DMS53 (cell line): ENCODE measurements at regions not wholly inside any gene's neighbourhood (a gene's known extent, or its start where the extent isn't known, plus 50 kb on each side); places are given as distances from the start of the nearest gene placed in this dataset.
"Not testable (repeated sequence)": the region's sequence is repeated elsewhere in the genome, so short reads cannot be mapped to it uniquely, and the experiment has no call there.

ENCODE experiments used
- DNase-seq: peaks from one replicate; lab custom pipeline; 2025; lab: John Stamatoyannopoulos, UW

DNA sequence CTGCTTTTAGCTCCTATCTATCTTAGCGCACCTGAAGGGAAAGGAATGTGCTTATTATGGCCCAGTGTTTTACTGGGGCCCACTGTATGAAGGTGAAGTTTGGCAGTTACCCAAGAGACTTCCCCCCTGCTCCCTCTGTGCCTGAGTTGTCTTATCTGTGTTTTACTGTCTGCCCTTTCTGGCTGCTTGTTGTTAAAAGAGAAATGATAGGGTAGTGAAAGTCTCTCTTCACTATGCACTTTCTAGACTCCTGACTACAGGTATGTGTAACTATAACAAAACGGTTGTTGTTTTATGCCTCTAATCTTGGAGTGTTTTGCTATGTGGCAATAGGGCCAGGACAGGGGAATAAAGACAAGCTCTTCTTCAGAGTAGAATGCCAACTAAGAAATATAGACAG lies 326.9 kb downstream of the KIF20B start:
- no peak for DNase-seq

DNA sequence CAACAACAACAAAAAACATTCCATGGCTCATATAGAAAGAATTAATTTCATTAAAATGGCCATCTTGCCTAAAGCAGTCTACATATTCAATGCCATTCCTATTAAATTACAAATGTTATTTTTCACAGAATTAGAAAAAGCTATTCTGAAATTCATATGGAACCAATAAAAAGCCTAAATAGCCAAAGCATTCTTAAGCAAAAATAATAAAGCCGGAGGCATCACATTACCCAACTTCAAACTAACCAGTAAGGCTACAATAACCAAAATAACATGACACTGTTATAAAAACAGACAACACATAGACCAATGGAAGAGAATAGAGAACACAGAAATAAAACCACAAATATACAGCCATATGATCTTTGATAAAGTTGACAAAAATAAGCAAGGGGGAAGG lies 330.4 kb downstream of the KIF20B start:
- DNase-seq: no peak

GRCh38 chr10:90032519-90032918 lies 331.1 kb downstream of the KIF20B start:
- no peak for DNase-seq

DNA sequence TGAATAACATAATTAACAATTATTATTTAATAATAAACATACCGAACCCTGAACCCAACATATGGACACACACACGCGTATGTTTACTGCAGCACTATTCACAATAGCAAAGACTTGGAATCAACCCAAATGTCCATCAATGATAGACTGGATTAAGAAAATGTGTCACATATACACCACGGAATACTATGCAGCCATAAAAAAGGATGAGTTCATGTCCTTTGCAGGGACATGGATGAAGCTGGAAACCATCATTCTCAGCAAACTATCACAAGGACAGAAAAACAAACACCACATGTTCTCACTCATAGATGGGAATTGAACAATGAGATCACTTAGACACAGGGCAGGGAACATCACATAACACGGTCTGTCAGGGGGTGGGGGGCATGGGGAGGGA lies 333.5 kb downstream of the KIF20B start:
- DNase-seq: not testable (repeated sequence)

DNA sequence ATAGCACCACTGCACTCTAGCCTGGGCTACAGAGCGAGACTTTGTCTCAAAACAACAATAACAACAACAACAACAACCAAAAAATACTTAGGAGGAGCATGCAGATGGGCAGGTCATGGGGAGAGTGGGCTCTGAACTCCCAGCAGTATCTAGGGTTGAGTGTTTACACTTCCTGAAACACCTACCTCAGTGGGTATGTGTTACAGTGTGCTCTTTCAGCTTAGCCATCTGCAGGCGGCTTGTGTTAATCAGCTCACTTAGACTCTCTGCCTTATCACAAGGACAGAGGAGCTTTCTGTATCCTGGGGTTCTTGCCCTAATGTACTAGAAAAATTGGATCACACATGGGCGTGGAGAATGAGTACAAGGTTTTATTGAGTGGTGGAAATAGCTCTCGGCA lies 340.2 kb downstream of the KIF20B start:
- no peak for DNase-seq

GRCh38 chr10:90042075-90042474 lies 340.7 kb downstream of the KIF20B start:
- no peak for DNase-seq

DNA sequence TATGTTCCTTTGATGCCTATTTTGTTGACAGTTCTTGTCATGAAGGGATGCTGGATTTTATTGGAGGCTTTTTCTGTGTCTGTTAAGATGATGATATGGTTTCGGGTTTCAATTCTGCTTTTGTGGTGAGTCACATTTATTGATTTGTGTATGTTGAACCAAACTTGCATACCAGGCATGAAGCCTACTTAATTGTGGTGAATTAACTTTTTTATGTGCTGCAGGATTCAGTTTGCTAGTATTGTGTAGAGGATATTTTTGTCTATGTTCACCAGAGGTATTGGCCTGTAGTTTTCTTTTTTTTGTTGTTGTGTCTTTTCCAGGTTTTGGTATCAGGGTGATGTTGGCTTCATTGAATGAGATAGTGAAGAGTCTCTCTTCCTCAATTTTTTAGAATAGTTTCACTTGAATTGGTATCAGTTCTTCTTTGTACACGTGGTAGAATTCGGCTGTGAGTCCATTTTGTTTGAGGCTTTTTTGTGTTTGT lies 345.9 kb downstream of the KIF20B start:
- DNase-seq: peak; percentile 43

DNA sequence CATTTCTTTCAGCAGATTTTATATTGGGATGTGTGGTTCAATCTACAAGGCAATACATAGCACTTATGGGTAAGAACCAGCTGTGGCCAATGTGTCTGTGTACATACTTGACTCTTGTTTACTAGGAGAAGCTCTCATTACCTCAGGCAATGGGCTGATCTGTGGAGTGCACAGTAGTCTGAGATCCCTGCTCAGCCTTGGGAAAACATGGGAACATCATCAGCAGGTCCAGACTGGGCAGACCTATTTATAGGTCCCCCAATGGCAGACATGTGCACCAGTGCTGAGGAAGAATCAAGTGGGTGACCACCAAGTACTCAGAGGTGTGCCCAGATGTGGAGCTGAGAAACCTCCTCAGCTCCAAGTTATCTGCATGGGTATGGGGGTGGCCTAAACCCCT lies 349.7 kb downstream of the KIF20B start:
- DNase-seq: peak; percentile 94

DNA sequence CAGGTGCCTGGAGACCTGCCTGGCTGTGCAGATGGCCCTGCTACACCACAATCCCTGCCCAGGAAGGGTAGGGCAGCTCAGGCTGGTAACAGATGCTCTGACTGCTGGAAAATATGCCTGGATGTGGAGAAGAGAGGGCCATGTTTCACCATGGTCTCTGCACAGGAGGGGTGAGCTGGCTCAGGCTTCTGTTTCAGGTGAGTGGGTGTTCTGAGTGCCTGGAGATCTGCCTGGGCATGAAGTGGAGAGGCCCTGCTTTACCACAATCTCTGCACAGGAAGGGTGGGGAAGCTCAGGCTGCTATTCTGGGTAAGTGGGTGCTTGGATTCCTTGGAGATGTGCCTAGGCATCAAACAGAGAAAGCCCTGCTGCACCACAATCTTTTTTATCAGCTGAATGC lies 350.1 kb downstream of the KIF20B start:
- peak; percentile 70 for DNase-seq

- DNase-seq: no peak
These were observed 361.4 kb downstream of the KIF20B start for GRCh38 chr10:90062786-90063185.

DNA sequence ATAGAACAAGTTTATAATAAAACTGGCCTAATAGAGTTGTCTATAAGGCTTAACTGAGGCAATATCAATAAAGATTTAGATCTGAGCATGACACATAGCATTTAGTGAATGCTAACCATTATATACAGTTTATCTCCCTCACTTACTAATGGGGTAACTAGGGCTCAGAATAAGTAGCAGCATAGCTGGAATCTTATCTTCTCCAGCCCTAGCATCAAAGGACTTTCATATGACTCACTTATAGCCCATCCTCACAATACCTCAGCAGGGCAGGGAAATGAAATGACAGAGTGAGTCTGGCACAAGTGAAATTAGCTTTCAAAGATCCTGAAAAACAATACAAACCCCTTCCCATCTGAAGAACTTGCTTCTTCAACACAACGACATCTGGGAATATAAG lies 362.9 kb downstream of the KIF20B start:
- no peak for DNase-seq

- no peak for DNase-seq
These were observed 365.0 kb downstream of the KIF20B start for GRCh38 chr10:90066435-90066834.

DNA sequence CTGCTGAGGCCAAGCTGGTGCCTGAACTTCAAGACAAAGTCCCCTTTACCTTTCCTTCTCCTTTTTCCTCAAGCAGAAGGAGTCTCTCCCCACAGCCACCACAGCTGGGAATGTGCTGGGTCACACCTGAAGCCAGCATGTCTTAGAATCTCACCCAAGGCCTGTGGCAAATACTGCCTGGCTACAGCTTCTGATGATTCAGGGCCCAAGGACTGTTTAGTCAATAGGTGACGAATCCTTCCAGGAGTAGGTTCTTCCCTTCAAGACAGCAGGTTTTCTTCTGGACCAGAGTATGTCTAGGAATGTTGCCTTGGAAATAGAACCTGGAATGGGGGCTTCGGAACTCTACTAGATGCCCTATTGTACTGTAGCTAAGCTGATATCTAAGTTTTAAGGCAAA lies 374.6 kb downstream of the KIF20B start:
- DNase-seq: no peak

DNA sequence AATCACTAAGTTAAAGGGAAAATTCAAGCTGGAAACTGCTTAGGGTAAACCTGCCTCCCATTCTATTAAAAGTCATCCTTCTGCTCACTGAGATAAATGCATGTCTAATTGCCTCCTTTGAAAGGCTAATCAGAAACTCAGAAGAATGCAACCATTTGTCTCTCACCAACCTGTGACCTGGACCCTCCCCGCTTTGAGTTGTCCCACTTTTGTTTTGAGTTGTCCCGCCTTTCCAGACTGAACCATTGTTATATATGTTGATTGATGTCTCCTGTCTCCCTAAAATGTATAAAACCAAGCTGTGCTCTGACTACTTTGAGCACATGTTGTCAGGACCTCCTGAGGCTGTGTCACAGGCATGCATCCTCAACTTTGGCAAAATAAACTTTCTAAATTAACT lies 378.4 kb downstream of the KIF20B start:
- DNase-seq: no peak

DNA sequence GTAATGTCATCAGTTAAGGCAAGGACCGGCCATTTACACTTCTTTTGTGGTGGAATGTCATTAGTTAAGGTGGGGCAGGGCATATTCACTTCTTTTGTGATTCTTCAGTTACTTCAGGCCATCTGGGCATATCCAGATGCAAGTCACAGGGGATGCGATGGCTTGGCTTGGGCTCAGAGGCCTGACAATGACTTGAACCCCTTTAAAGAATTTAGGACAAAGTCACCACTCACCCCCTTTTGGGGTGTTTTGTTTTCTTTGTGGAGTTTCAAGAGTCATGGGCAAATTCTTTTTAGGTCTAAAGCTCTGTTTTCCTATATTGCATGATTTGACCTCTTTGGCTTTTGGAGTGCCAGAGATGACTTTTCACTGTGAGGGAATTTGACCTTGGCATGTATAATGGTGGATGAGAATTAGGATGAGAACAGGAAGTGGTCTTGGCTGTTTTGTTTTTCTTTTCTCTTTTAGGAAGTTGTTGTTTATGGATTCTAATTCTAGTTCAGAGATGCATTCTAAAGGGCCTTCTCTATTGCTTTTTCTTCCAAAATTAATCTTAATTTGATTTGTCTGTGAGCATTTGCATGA lies 385.3 kb downstream of the KIF20B start:
- not testable (repeated sequence) for DNase-seq

GRCh38 chr10:90087197-90088023 lies 386.0 kb downstream of the KIF20B start:
- DNase-seq: peak; percentile 55

DNA sequence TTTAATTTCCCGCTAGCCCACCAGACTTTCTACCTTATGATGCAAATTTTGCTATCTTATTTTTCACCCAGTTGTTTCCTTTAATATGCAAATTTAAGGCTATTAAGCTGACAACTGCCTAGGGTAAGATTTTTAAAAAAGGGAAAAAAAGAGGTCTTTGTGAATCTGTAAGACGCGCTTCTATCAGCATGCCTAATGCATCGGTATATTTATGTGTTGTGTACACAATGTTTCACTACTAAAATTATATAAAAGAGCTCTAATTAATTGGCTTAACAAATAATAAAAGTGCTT lies 386.6 kb downstream of the KIF20B start:
- no peak for DNase-seq

GRCh38 chr10:90089719-90090118 lies 388.3 kb downstream of the KIF20B start:
- no peak for DNase-seq

GRCh38 chr10:90096196-90096595 lies 394.8 kb downstream of the KIF20B start:
- no peak for DNase-seq

GRCh38 chr10:90107581-90107980 lies 406.2 kb downstream of the KIF20B start:
- DNase-seq: not testable (repeated sequence)

DNA sequence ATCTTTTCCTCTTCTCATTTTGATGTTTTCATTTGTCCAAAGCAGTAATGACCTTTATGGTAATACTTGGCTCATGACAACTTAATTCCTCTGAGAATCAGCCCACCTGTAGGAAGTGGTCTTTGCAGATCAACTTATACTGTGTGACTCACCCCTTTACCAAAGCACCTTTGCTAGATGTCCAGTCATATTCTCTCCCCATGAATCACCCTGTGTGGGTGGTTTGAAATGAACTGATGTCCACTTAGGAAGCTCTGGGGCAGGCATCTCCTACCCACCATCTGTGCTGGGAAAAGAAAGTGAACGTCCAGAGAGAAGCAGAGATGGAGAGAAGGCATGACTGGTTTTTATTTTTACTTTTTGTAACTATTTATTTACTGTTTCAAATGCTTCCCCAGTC lies 410.3 kb downstream of the KIF20B start:
- DNase-seq: no peak

DNA sequence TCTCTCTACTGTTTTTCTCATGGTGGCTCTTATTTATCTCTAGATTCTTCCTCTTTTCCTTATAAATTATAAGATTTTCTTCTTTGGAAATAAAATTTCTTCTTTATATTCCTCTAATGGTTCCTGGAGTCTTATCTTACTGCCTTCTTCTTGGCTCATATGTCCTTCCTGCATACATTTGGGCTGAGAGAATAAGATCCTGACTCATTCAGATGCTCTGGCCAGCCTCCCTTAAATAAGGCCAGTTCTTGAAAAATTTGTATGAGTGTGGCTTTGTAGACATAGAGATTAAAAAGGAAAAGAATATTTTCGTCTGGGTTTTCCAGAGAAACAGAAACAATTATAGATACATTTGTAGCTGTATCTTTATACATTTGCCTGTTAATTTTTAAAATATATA lies 411.3 kb downstream of the KIF20B start:
- no peak for DNase-seq

DNA sequence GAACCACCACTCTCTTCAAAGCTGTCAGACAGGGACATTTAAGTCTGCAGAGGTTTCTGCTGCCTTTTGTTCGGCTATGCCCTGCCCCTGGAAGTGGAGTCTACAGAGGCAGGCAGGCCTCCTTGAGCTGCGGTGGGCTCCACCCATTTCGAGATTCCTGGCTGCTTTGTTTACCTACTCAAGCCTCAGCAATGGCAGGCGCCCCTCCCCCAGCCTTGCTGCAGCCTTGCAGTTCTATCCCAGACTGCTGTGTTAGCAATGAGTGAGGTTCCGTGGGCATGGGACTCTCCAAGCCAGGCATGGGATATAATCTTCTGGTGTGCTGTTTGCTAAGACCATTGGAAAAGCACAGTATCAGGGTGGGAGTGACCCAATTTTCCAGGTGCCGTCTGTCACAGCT lies 417.2 kb downstream of the KIF20B start:
- not testable (repeated sequence) for DNase-seq
